GM12872 (cell line): ENCODE measurements at regions not wholly inside any gene's neighbourhood (a gene's known extent, or its start where the extent isn't known, plus 50 kb on each side); places are given as distances from the start of the nearest gene placed in this dataset.

ENCODE experiments used
- TF ChIP-seq, protein P1 (sequence below): IDR thresholded peaks from 3 replicates; pipeline ENCODE4 v1.5.1; 2011; ENCODE audit warnings: low read depth, mild to moderate bottlenecking, low read length, moderate library complexity; ENCODE audit not compliant: insufficient read depth

DNA sequence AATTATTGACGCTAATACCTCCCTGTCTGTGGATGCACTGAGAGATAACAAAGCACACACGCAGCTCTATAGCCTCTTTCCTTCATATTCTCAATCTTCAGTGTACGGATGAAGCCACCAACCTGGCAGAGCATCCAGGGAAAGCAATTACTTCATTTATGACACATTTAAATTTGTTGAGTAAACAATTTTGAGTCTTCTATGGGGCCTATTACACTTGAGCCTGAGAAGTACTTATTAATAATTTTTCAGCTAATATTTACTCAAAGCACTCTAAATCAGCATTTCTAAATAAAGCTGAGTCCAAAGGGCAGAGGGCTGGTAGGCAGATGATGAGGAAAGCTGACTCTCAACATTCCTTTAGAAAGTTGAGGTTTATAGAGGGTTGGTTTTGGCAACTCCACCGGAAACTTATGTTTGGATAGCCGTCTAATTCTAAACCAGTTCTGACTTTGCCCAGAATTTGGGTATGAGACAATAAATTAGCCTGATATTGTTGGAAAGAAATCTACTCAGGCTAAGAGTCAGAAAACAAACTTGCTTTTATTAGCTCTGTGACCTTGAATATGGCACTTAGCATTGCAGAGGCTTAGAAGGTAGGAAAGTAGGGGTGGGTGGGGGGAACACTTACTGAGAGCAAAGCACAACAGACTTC is 643.5 kb downstream of the CDH11 start:
- TF ChIP-seq, protein P1, sequence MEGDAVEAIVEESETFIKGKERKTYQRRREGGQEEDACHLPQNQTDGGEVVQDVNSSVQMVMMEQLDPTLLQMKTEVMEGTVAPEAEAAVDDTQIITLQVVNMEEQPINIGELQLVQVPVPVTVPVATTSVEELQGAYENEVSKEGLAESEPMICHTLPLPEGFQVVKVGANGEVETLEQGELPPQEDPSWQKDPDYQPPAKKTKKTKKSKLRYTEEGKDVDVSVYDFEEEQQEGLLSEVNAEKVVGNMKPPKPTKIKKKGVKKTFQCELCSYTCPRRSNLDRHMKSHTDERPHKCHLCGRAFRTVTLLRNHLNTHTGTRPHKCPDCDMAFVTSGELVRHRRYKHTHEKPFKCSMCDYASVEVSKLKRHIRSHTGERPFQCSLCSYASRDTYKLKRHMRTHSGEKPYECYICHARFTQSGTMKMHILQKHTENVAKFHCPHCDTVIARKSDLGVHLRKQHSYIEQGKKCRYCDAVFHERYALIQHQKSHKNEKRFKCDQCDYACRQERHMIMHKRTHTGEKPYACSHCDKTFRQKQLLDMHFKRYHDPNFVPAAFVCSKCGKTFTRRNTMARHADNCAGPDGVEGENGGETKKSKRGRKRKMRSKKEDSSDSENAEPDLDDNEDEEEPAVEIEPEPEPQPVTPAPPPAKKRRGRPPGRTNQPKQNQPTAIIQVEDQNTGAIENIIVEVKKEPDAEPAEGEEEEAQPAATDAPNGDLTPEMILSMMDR, result no peak

DNA sequence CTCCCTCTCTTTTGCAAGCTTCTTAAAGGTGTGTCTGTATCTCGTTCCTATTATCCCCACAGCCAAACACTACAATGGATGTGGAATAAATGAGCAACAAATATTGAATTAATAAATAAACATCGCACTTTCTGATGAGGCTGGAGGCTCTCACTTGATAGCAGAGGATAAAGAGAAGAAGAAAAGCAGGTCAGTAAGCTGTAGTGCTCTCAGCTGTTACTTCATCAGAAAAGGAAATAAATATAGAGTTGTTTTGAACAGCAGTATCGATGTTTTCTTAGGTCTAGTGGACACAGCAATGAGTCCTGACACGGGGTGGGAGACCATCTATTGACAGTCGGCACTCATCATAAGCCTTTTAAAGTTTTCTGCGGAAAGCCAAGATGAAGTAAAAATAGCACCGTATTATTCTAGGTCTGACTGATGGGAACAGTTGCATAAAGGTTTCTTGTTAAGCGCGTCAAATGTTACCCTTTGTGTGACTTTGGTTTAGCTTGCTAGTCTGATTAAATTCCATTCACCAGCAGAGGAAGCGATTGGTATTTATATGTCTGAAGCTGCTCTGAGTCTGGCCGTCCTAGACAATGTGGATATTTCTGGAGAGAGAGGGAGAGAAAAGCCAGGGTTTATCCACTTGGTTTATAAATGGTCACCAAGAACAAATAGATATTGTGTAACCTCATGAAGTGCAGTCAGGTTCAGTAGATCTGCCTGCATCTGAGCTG is 646.1 kb downstream of the CDH11 start:
- TF ChIP-seq, protein P1, result no peak

DNA sequence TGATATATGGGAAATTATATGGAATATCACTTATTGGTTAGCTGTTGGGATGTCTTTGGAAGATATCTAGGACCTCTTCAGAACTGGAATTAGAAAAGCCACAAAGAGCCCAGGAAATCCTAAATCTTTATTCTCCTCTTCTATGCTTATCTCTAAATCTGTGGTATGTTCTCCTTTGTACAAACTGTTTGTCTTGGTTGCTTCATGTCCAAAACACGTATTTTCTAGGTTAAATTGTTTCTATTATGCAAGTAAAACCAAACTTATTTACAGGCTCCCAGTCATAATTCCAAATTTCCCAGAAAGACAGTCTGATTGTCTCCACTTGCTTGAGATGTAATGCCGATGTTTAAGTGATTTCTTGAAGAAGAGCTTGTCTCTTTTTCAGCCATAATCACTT is 650.9 kb downstream of the CDH11 start:
- TF ChIP-seq, protein P1, result no peak

DNA sequence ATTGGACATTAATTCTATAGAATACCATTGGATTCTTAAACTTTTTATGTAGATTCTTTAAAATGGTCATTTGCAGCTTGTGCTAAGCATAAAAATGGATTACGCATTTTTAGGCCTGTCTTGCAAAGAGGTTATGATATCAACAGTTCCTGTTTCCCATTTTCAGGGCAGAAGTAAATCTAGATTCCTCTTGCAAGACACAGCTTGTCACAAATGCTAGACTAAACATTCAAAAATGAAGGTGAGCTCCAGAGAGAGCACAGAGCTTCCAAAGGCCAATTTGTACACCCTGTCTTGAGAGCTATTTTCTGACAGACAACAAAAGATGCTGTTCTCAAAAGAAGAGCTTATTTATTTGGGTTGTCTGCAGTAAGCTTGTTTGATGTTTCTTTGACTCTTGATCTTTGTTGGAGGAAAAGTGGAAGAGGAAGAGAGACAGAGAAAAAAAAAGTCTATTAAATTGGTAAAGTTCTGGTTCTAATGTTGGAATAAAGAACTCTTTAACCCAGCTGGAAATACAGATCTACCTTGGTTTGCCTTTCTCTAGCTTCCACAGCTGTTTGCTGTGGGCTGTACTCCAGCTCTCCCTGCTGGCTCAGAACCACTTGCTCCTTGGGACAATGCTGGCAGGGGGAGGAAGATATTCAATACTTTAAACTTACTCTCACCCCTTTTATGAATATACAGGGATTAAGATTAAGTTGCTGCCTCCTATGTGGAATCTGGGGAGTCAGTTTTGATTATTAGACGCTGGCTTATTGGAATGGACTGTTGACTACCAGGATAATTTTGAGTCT is 651.8 kb downstream of the CDH11 start:
- TF ChIP-seq, protein P1, result no peak

DNA sequence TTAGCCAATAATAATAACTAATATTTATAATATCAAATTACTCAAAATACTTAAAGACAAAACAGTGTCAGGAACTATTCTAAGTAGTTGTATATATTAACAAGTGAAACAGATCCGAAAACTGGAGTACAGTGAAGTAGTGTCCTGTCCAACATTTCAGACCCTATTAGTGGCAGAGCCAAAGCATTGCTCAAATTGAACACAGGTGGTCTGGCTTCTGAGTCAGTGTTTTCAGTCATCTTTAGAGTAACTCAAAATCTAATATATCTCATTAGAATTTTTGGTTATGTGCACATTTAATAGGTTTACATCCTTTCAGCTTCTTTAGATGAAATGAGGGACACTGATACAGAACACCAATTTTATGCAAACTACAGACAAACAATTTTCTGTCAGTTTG is 652.5 kb downstream of the CDH11 start:
- TF ChIP-seq, protein P1, result no peak

DNA sequence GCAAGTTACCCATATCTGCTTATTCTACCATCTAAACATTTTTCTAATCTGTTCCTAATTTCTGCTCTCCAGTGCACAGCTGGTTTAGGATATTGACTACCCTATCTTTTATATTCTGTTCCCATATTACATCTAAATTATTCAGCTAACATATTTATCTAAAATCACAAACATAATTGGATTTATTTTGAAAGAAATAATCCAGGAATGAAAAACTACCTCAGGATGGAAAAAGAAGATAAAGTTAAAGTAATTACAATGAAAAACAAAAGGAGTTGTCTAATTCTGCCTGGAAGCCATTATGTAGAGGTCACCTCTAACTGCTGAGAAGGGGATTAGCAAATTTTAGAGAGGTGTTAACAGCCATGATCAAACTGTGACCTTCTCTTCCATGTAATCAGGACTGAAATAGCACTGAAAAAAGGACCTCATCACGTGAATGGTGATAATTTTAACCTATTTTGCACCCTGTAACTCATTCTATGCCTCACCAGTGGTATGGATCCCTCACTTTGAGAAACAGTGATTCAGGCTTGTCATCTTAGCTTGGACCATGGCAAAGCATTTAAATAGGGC is 653.3 kb downstream of the CDH11 start:
- TF ChIP-seq, protein P1, result no peak

DNA sequence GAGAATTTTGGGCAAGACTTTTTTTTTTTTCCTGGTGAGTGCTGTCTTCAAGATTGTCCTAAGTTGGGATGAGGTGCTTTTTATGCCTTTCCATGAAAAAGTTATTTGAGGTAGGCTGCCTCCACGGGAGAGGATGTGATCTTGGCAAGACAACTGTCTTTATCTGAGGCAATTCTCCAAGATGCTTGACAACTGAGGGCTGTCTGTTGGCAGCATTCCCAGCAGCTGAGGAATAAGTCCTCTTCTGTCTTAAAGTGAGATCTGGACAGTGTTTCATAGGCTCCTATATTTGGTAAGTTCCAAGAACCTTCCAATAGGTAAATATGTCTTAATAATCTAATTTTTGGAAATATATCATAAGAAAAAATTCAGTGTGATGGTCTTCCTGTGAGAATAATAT is 662.0 kb downstream of the CDH11 start:
- TF ChIP-seq, protein P1, result no peak
